ENCODE measurements at regions not wholly inside any gene's neighbourhood (a gene's known extent, or its start where the extent isn't known, plus 50 kb on each side); places are given as distances from the start of the nearest gene placed in this dataset.

DNA sequence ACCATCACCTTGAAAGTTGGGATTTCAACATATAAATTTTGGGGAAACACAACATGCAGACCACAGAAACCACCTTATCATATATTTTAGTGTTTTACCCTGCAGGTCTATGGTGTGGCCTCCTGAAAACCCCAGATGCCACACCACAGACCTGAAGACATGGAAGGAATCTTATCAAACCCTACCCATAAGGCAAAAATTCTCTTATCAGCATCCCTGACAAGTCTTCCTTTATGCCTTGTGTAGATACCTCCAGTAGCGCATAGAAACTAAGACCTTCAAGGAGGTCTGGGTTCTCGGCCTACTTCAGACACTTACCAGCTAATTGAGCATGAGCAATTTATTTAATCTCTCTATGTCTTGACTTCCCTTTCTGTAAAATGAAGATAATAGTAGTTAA, 59.1 kb upstream of the SLC14A2 start:
- H3K27ac ChIP-seq (ENCODE audit: low read depth, low read length) = no peak overlapping the region
- no peak for TF ChIP-seq SIN3A (IDR thresholded peaks at IDR 0.05; ENCODE audit: low read depth)
- no peak for TF ChIP-seq CBX3 (IDR thresholded peaks at IDR 0.05; ENCODE audit: low read depth)
- no peak for TF ChIP-seq SP1 (IDR thresholded peaks at IDR 0.05; ENCODE audit: low read depth)
- RAD21 ChIA-PET (ENCODE audit: low non-redundant PET in 1 of 2, low total read pairs in 2 of 2, uncharacterized antibody in 2 of 2, unreplicated experiment in 2 of 2) = no interaction called here

DNA sequence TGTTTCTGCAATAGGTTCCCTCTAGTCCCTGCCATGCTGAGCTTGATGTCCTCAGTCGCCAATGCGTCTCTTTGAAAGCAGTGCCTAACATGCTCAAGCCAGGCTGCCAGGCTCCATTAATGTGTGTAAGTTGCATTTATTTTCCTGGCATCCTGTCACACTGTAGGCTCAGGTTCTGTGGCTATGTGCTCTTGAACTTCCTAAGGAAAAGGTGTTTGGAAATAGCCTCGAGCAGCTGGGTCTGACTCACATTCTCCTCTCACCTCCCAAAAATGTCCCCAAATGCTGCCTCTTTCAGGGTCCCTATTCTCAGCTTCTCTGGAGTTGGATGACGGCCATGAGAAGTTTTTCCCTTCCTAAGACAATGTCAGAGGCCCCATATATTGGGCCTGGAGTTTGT, 58.0 kb upstream of the SLC14A2 start:
- no peaks in the 10 kb centered on the region for H3K36me3 ChIP-seq (ENCODE audit: control insufficient read depth in 1 of 2, insufficient read depth in 2 of 2, low read length in 2 of 2)
- ChIA-PET RAD21 (ENCODE audit: low non-redundant PET in 1 of 2, low total read pairs in 2 of 2, uncharacterized antibody in 2 of 2, unreplicated experiment in 2 of 2) (no interaction called here), CTCF (no interaction called here), POLR2A (no interaction called here)
- no peak overlapping the region for H2AFZ ChIP-seq (ENCODE audit: low read depth, low read length, poor library complexity, severe bottlenecking)
- no TSS peak for BruUV-seq (replicated peaks)
- no peak overlapping the region for H3K4me2 ChIP-seq (ENCODE audit: low read length)
- no peaks in the 10 kb centered on the region for H4K20me1 ChIP-seq (ENCODE audit: insufficient read depth)
- 0 out of 2 replicates have a peak, but pooled peaks cover 4% of the 10 kb centered on the region for H3K27me3 ChIP-seq (ENCODE audit: insufficient read depth, low read length)
- H3K79me2 ChIP-seq (ENCODE audit: insufficient read depth, low read length) = no peaks in the 10 kb centered on the region
- ATAC-seq (no peak), DNase-seq (ENCODE audit: low read depth, low spot score) (no peak)
- intact Hi-C loops (cut with micrococcal nuclease) = no loop called here
- H3K27ac ChIP-seq (ENCODE audit: low read depth, low read length) = no peak overlapping the region
- no peak overlapping the region for H3K9ac ChIP-seq (ENCODE audit: low read length)
- H3K4me3 ChIP-seq (replicated peaks in 1 of 2; ENCODE audit: low read depth in 1 of 2, low read length in 2 of 2) = no peak overlapping the region
- H3K9me3 ChIP-seq (ENCODE audit: control insufficient read depth in 1 of 2, insufficient read depth in 1 of 2, low read depth in 1 of 2, low read length in 2 of 2) = no peaks in the 10 kb centered on the region
- no peaks in the 10 kb centered on the region for H3K4me1 ChIP-seq (ENCODE audit: control insufficient read depth in 1 of 2, insufficient read depth in 2 of 2, low read length in 2 of 2)
- TF ChIP-seq EZH2 (IDR thresholded peaks at IDR 0.05) (no peak), CEBPB (IDR thresholded peaks at IDR 0.05; ENCODE audit: low read depth) (no peak), SIN3A (IDR thresholded peaks at IDR 0.05; ENCODE audit: low read depth) (no peak)
- no peaks in the 10 kb centered on the region for H3K9me2 ChIP-seq (ENCODE audit: insufficient read depth)

More for the DNA sequence above, 59.1 kb upstream of the SLC14A2 start:
- no TSS peak for BruUV-seq (replicated peaks)
- intact Hi-C loops (cut with micrococcal nuclease) = no loop called here
- Histone ChIP-seq H3K9me3 (ENCODE audit: control insufficient read depth in 1 of 2, insufficient read depth in 1 of 2, low read depth in 1 of 2, low read length in 2 of 2) (no peaks in the 10 kb centered on the region), H3K9ac (ENCODE audit: low read length) (no peak overlapping the region), H3K4me1 (ENCODE audit: control insufficient read depth in 1 of 2, insufficient read depth in 2 of 2, low read length in 2 of 2) (no peaks in the 10 kb centered on the region), H4K20me1 (ENCODE audit: insufficient read depth) (no peaks in the 10 kb centered on the region), H3K27me3 (ENCODE audit: insufficient read depth, low read length) (peaks cover 13% of the 10 kb centered on the region), H3K36me3 (ENCODE audit: control insufficient read depth in 1 of 2, insufficient read depth in 2 of 2, low read length in 2 of 2) (no peaks in the 10 kb centered on the region), H3K79me2 (ENCODE audit: insufficient read depth, low read length) (no peaks in the 10 kb centered on the region), H3K4me2 (ENCODE audit: low read length) (no peak overlapping the region), H3K4me3 (replicated peaks in 1 of 2; ENCODE audit: low read depth in 1 of 2, low read length in 2 of 2) (no peak overlapping the region), H3K9me2 (ENCODE audit: insufficient read depth) (no peaks in the 10 kb centered on the region), H2AFZ (ENCODE audit: low read depth, low read length, poor library complexity, severe bottlenecking) (no peak overlapping the region)
- ChIA-PET CTCF (no interaction called here), POLR2A (no interaction called here)
- DNase-seq (ENCODE audit: low read depth, low spot score) = no peak
- ATAC-seq = no peak

DNA sequence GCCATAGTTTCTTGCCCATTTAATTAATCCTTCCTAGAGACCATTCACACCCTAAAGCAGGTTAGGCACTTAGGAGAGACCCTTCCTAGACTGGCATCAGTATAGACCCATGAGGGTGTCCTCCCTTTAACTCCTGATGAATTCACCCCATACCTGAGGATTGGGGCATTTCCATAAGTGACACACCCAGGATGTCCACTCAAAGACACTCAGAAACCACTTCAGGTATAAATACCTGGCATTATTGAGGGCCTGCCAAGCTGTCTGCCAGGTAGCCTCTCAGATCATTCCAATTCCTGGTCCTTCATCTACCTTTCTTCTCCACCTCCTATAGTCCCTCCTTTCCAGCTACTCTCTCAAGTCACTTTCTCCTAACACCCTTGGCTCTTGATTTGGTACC, 57.5 kb upstream of the SLC14A2 start:
- RAD21 ChIA-PET (ENCODE audit: low non-redundant PET in 1 of 2, low total read pairs in 2 of 2, uncharacterized antibody in 2 of 2, unreplicated experiment in 2 of 2) = no interaction called here
- H3K27ac ChIP-seq (ENCODE audit: low read depth, low read length) = no peak overlapping the region
- no peaks in the 10 kb centered on the region for H3K4me1 ChIP-seq (ENCODE audit: control insufficient read depth in 1 of 2, insufficient read depth in 2 of 2, low read length in 2 of 2)
- no peaks in the 10 kb centered on the region for H3K9me2 ChIP-seq (ENCODE audit: insufficient read depth)
- intact Hi-C loops (cut with micrococcal nuclease) = no loop called here
- H3K4me3 ChIP-seq (replicated peaks in 1 of 2; ENCODE audit: low read depth in 1 of 2, low read length in 2 of 2) = no peak overlapping the region
- no peak for DNase-seq (ENCODE audit: low read depth, low spot score)
- no peak overlapping the region for H3K4me2 ChIP-seq (ENCODE audit: low read length)
- TF ChIP-seq JUND (IDR thresholded peaks at IDR 0.05) (no peak), EGR1 (IDR thresholded peaks at IDR 0.05; ENCODE audit: low read depth) (no peak), TCF7L2 (IDR thresholded peaks at IDR 0.05; ENCODE audit: borderline replicate concordance, extremely low read depth, insufficient read depth, insufficient read length) (no peak), POLR2AphosphoS5 (IDR thresholded peaks at IDR 0.05; ENCODE audit: low read depth, low read length) (no peak), RAD21 (IDR thresholded peaks at IDR 0.05; ENCODE audit: low read depth) (no peak)
- no peak for ATAC-seq
- POLR2A ChIA-PET = no interaction called here
- H3K36me3 ChIP-seq (ENCODE audit: control insufficient read depth in 1 of 2, insufficient read depth in 2 of 2, low read length in 2 of 2) = no peaks in the 10 kb centered on the region
- H3K79me2 ChIP-seq (ENCODE audit: insufficient read depth, low read length) = no peaks in the 10 kb centered on the region
- no peak overlapping the region for H2AFZ ChIP-seq (ENCODE audit: low read depth, low read length, poor library complexity, severe bottlenecking)
- CTCF ChIA-PET = no interaction called here
- 0 out of 2 replicates have a peak, but pooled peaks cover 4% of the 10 kb centered on the region for H3K27me3 ChIP-seq (ENCODE audit: insufficient read depth, low read length)
- H4K20me1 ChIP-seq (ENCODE audit: insufficient read depth) = no peaks in the 10 kb centered on the region
- no TSS peak for BruUV-seq (replicated peaks)
- H3K9ac ChIP-seq (ENCODE audit: low read length) = no peak overlapping the region
- H3K9me3 ChIP-seq (ENCODE audit: control insufficient read depth in 1 of 2, insufficient read depth in 1 of 2, low read depth in 1 of 2, low read length in 2 of 2) = no peaks in the 10 kb centered on the region
